ENCODE measurements at regions not wholly inside any gene's neighbourhood (a gene's known extent, or its start where the extent isn't known, plus 50 kb on each side); places are given as distances from the start of the nearest gene placed in this dataset.

- H3K27ac Mint-ChIP-seq = no peak overlapping the region
- peaks cover 1% of the 10 kb centered on the region for H3K27me3 Mint-ChIP-seq (ENCODE audit: insufficient read depth, low read depth, poor library complexity)
Measured at GRCh38 chr2:104404526-104404925, 449.4 kb upstream of the POU3F3 start.

More at GRCh38 chr2:104404526-104404925, 449.4 kb upstream of the POU3F3 start:
- Mint-ChIP-seq H3K4me3 (no peak overlapping the region), H3K36me3 (ENCODE audit: low read depth) (no peaks in the 10 kb centered on the region), H3K9me3 (no peaks in the 10 kb centered on the region), H3K4me1 (peaks cover 14% of the 10 kb centered on the region; the same call in 2 of the 3 replicates)
- no peaks in the 10 kb centered on the region for H4K20me1 ChIP-seq (replicated peaks; ENCODE audit: insufficient read depth)
- H3K27ac ChIP-seq (ENCODE audit: low read depth) = no peak overlapping the region
- H2AFZ ChIP-seq = no peak overlapping the region
- no peak overlapping the region for H3K4me2 ChIP-seq
- no peak overlapping the region for H3K4me3 ChIP-seq
- H3K79me2 ChIP-seq (replicated peaks; ENCODE audit: insufficient read depth) = no peaks in the 10 kb centered on the region
- ATAC-seq = no peak
- no peaks in the 10 kb centered on the region for H3K27me3 ChIP-seq (ENCODE audit: insufficient read depth)
- H3K4me1 ChIP-seq (ENCODE audit: insufficient read depth) = peaks cover 10% of the 10 kb centered on the region
- H3F3A ChIP-seq (replicated peaks; ENCODE audit: low read depth) = no peaks in the 10 kb centered on the region
- H3K9me2 ChIP-seq (ENCODE audit: insufficient read depth) = no peaks in the 10 kb centered on the region
- no peak for TF ChIP-seq JUNB (IDR thresholded peaks at IDR 0.05; ENCODE audit: unreplicated experiment)
- TF ChIP-seq ZNF114 (CRISPR knock-in tag; IDR thresholded peaks at IDR 0.05) = no peak
- no peak for TF ChIP-seq CREB1 (CRISPR knock-in tag; IDR thresholded peaks at IDR 0.05; ENCODE audit: low read depth)
- TF ChIP-seq ZNF462 (CRISPR knock-in tag; IDR thresholded peaks at IDR 0.05) = no peak
- TF ChIP-seq, protein P1, sequence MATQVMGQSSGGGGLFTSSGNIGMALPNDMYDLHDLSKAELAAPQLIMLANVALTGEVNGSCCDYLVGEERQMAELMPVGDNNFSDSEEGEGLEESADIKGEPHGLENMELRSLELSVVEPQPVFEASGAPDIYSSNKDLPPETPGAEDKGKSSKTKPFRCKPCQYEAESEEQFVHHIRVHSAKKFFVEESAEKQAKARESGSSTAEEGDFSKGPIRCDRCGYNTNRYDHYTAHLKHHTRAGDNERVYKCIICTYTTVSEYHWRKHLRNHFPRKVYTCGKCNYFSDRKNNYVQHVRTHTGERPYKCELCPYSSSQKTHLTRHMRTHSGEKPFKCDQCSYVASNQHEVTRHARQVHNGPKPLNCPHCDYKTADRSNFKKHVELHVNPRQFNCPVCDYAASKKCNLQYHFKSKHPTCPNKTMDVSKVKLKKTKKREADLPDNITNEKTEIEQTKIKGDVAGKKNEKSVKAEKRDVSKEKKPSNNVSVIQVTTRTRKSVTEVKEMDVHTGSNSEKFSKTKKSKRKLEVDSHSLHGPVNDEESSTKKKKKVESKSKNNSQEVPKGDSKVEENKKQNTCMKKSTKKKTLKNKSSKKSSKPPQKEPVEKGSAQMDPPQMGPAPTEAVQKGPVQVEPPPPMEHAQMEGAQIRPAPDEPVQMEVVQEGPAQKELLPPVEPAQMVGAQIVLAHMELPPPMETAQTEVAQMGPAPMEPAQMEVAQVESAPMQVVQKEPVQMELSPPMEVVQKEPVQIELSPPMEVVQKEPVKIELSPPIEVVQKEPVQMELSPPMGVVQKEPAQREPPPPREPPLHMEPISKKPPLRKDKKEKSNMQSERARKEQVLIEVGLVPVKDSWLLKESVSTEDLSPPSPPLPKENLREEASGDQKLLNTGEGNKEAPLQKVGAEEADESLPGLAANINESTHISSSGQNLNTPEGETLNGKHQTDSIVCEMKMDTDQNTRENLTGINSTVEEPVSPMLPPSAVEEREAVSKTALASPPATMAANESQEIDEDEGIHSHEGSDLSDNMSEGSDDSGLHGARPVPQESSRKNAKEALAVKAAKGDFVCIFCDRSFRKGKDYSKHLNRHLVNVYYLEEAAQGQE (IDR thresholded peaks at IDR 0.05; ENCODE audit: unreplicated experiment) = no peak
- no peak for TF ChIP-seq EZH2 (IDR thresholded peaks at IDR 0.05; ENCODE audit: low read depth, unreplicated experiment)
- TF ChIP-seq STAT1 (IDR thresholded peaks at IDR 0.05; ENCODE audit: unreplicated experiment) = no peak
- no peaks in the 10 kb centered on the region for H3K36me3 ChIP-seq (ENCODE audit: insufficient read depth)
- no peak for DNase-seq (ENCODE audit: low spot score)
